ENCODE measurements at regions not wholly inside any gene's neighbourhood (a gene's known extent, or its start where the extent isn't known, plus 50 kb on each side); places are given as distances from the start of the nearest gene placed in this dataset.

DNA sequence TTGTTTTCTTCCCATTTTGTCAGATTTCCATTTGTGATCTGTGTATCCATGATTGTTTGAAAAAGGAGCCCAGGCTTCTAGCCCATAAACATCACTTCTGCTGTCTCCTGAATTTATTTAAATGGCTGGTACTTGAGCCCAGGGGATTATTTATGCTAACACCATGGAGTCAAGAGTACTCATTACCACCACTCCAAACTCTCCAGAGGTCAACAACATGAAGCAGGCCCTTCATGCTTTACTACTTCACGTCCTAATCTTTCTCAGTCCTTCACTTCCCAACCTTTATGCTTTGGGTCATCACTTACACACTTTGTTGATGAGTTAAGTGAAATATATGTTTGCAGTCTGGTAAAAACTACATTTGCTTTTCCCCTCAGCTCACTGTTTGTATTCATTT lies 247.8 kb downstream of the BMP2 start:
- H3K9me3 ChIP-seq (ENCODE audit: control extremely low read depth in 1 of 3, control insufficient read depth in 2 of 3, insufficient read depth in 1 of 3, low read length in 2 of 3), result no peaks in the 10 kb centered on the region
- Mint-ChIP-seq H3K4me1 (no peaks in the 10 kb centered on the region), H3K27me3 (no peaks in the 10 kb centered on the region), H3K27ac (no peak overlapping the region), H3K4me3 (no peak overlapping the region), H3K9me3 (ENCODE audit: insufficient read depth) (no peaks in the 10 kb centered on the region)
- CTCF ChIA-PET, result no interaction called here
- intact Hi-C loops (cut with micrococcal nuclease), result no loop called here
- H4K20me1 ChIP-seq (ENCODE audit: control insufficient read depth, insufficient read depth, low read length, poor library complexity, severe bottlenecking), result no peaks in the 10 kb centered on the region
- no peak overlapping the region for H3K9ac ChIP-seq (ENCODE audit: low read length)
- POLR2A ChIA-PET, result no interaction called here
- no peak for TF ChIP-seq EZH2 (IDR thresholded peaks at IDR 0.05; ENCODE audit: borderline replicate concordance, insufficient read depth, low read depth, low read length, poor library complexity, severe bottlenecking)
- TF ChIP-seq, protein P1, sequence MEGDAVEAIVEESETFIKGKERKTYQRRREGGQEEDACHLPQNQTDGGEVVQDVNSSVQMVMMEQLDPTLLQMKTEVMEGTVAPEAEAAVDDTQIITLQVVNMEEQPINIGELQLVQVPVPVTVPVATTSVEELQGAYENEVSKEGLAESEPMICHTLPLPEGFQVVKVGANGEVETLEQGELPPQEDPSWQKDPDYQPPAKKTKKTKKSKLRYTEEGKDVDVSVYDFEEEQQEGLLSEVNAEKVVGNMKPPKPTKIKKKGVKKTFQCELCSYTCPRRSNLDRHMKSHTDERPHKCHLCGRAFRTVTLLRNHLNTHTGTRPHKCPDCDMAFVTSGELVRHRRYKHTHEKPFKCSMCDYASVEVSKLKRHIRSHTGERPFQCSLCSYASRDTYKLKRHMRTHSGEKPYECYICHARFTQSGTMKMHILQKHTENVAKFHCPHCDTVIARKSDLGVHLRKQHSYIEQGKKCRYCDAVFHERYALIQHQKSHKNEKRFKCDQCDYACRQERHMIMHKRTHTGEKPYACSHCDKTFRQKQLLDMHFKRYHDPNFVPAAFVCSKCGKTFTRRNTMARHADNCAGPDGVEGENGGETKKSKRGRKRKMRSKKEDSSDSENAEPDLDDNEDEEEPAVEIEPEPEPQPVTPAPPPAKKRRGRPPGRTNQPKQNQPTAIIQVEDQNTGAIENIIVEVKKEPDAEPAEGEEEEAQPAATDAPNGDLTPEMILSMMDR (IDR thresholded peaks at IDR 0.05), result no peak
- no peak overlapping the region for H3K27ac ChIP-seq (ENCODE audit: low read length in 2 of 2)
- H3K4me3 ChIP-seq (ENCODE audit: control extremely low read depth in 1 of 5, extremely low read depth in 1 of 5, insufficient read depth in 1 of 5, low read depth in 2 of 5, low read length in 4 of 5), result no peak overlapping the region
- DNase-seq, result no peak
- no peak overlapping the region for H2AFZ ChIP-seq (ENCODE audit: insufficient read depth, low read depth, low read length, poor library complexity, severe bottlenecking)
- H3K36me3 ChIP-seq (replicated peaks in 1 of 2; ENCODE audit: control extremely low read depth in 1 of 2, control insufficient read depth in 1 of 2, extremely low read depth in 1 of 2, insufficient read depth in 2 of 2, low read length in 1 of 2), result no peaks in the 10 kb centered on the region
- H3K4me1 ChIP-seq (ENCODE audit: control insufficient read depth in 2 of 2, insufficient read depth in 2 of 2, low read length in 2 of 2), result no peaks in the 10 kb centered on the region
- H3K4me2 ChIP-seq (replicated peaks; ENCODE audit: low read depth, low read length, poor library complexity, severe bottlenecking), result no peak overlapping the region
- no peaks in the 10 kb centered on the region for H3K27me3 ChIP-seq (replicated peaks in 1 of 4; ENCODE audit: control extremely low read depth in 1 of 4, control insufficient read depth in 3 of 4, insufficient read depth in 4 of 4, low read length in 3 of 4)
- no peaks in the 10 kb centered on the region for H3K79me2 ChIP-seq (ENCODE audit: control insufficient read depth, insufficient read depth, low read length)
- no peak for ATAC-seq (ENCODE audit: low read depth)
- no CpG with 5 or more reads among the region's 1 CpG for WGBS (ENCODE audit: insufficient coverage)

DNA sequence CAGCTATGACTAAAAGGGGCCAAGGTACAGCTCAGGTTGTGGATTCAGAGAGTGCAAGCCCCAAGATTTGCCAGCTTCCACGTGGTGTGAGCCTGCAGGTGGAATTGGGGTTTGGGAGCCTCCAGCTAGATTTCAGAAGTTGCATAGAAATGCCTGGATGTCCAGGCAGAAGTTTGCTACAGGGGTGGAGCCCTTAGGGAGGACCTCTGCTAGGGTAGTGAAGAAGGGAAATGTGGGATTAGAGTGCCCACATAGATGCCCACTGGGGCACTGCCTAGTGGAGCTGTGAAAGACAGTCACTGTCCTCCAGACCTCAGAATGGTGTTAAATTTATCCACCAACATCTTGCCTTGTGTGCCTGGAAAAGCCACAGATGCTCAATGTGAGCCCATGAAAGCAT lies 255.1 kb downstream of the BMP2 start:
- DNase-seq, result no peak
- Histone ChIP-seq H3K4me1 (ENCODE audit: control insufficient read depth in 2 of 2, insufficient read depth in 2 of 2, low read length in 2 of 2) (no peaks in the 10 kb centered on the region), H2AFZ (ENCODE audit: insufficient read depth, low read depth, low read length, poor library complexity, severe bottlenecking) (no peak overlapping the region), H3K9ac (ENCODE audit: low read length) (no peak overlapping the region), H3K4me3 (ENCODE audit: control extremely low read depth in 1 of 5, extremely low read depth in 1 of 5, insufficient read depth in 1 of 5, low read depth in 2 of 5, low read length in 4 of 5) (no peak overlapping the region), H3K4me2 (replicated peaks; ENCODE audit: low read depth, low read length, poor library complexity, severe bottlenecking) (no peak overlapping the region), H3K36me3 (replicated peaks in 1 of 2; ENCODE audit: control extremely low read depth in 1 of 2, control insufficient read depth in 1 of 2, extremely low read depth in 1 of 2, insufficient read depth in 2 of 2, low read length in 1 of 2) (no peaks in the 10 kb centered on the region), H3K79me2 (ENCODE audit: control insufficient read depth, insufficient read depth, low read length) (no peaks in the 10 kb centered on the region), H3K27ac (ENCODE audit: low read length in 2 of 2) (no peak overlapping the region), H3K27me3 (replicated peaks in 1 of 4; ENCODE audit: control extremely low read depth in 1 of 4, control insufficient read depth in 3 of 4, insufficient read depth in 4 of 4, low read length in 3 of 4) (no peaks in the 10 kb centered on the region), H4K20me1 (ENCODE audit: control insufficient read depth, insufficient read depth, low read length, poor library complexity, severe bottlenecking) (no peaks in the 10 kb centered on the region), H3K9me3 (ENCODE audit: control extremely low read depth in 1 of 3, control insufficient read depth in 2 of 3, insufficient read depth in 1 of 3, low read length in 2 of 3) (peaks cover 0 to 9% (median 2%) of the 10 kb centered on the region in 3 donors)
- CTCF ChIA-PET, result no interaction called here
- Mint-ChIP-seq H3K9me3 (ENCODE audit: insufficient read depth) (peaks cover 4% of the 10 kb centered on the region), H3K27me3 (no peaks in the 10 kb centered on the region), H3K4me1 (no peaks in the 10 kb centered on the region), H3K4me3 (no peak overlapping the region), H3K27ac (no peak overlapping the region)
- POLR2A ChIA-PET, result no interaction called here
- no peak for TF ChIP-seq EZH2 (IDR thresholded peaks at IDR 0.05; ENCODE audit: borderline replicate concordance, insufficient read depth, low read depth, low read length, poor library complexity, severe bottlenecking)
- TF ChIP-seq, protein P1 (IDR thresholded peaks at IDR 0.05), result no peak
- intact Hi-C loops (cut with micrococcal nuclease), result no loop called here
- ATAC-seq (ENCODE audit: low read depth), result no peak
- WGBS (ENCODE audit: insufficient coverage), result 73% methylated on average over 1 of the region's 1 CpG

All from B cell (primary cell).